CMK (cell line): ENCODE measurements at regions not wholly inside any gene's neighbourhood (a gene's known extent, or its start where the extent isn't known, plus 50 kb on each side); places are given as distances from the start of the nearest gene placed in this dataset.
"Not testable (repeated sequence)": the region's sequence is repeated elsewhere in the genome, so short reads cannot be mapped to it uniquely, and the experiment has no call there.

ENCODE experiments used
- DNase-seq: peaks from one replicate; pipeline ENCODE4 v3.0.0-alpha.2; 2010; ENCODE audit warnings: low read depth

- no peak for DNase-seq
Measured at GRCh38 chr7:142568435-142569097, 180.7 kb upstream of the PRSS1 start.

GRCh38 chr7:142567201-142568075 is 181.8 kb upstream of the PRSS1 start:
- DNase-seq: no peak

- DNase-seq: no peak
Measured at GRCh38 chr7:142566271-142566670, 183.0 kb upstream of the PRSS1 start.

GRCh38 chr7:142564125-142564524 is 185.1 kb upstream of the PRSS1 start:
- not testable (repeated sequence) for DNase-seq

GRCh38 chr7:142563470-142563869 is 185.8 kb upstream of the PRSS1 start:
- no peak for DNase-seq

- DNase-seq: no peak
Measured at GRCh38 chr7:142562688-142563087, 186.6 kb upstream of the PRSS1 start.

- DNase-seq: not testable (repeated sequence)
Measured at GRCh38 chr7:142561396-142561795, 187.9 kb upstream of the PRSS1 start.

- DNase-seq: not testable (repeated sequence)
Measured at GRCh38 chr7:142560770-142561169, 188.5 kb upstream of the PRSS1 start.

GRCh38 chr7:142560166-142560565 is 189.1 kb upstream of the PRSS1 start:
- DNase-seq: no peak

- DNase-seq: peak; percentile 21
Measured at GRCh38 chr7:142557971-142558582, 191.2 kb upstream of the PRSS1 start.

- no peak for DNase-seq
Measured at GRCh38 chr7:142556740-142557139, 192.5 kb upstream of the PRSS1 start.

GRCh38 chr7:142554560-142555532 is 194.4 kb upstream of the PRSS1 start:
- DNase-seq: no peak

GRCh38 chr7:142553216-142553615 is 196.1 kb upstream of the PRSS1 start:
- DNase-seq: no peak

GRCh38 chr7:142548978-142549377 is 200.3 kb upstream of the PRSS1 start:
- no peak for DNase-seq

GRCh38 chr7:142546452-142546851 is 202.8 kb upstream of the PRSS1 start:
- no peak for DNase-seq

GRCh38 chr7:142542942-142543341 is 206.3 kb upstream of the PRSS1 start:
- no peak for DNase-seq

GRCh38 chr7:142542105-142542504 is 207.2 kb upstream of the PRSS1 start:
- DNase-seq: no peak

GRCh38 chr7:142540371-142540770 is 208.9 kb upstream of the PRSS1 start:
- DNase-seq: no peak

- DNase-seq: no peak
Measured at GRCh38 chr7:142539901-142540300, 209.4 kb upstream of the PRSS1 start.

GRCh38 chr7:142537760-142538159 is 211.5 kb upstream of the PRSS1 start:
- no peak for DNase-seq

- peak; percentile 17 for DNase-seq
Measured at GRCh38 chr7:142535123-142535779, 214.0 kb upstream of the PRSS1 start.
